Suprapubic skin (tissue), 3 donors: ENCODE measurements at regions not wholly inside any gene's neighbourhood (a gene's known extent, or its start where the extent isn't known, plus 50 kb on each side); places are given as distances from the start of the nearest gene placed in this dataset.
A peak's percentile ranks its signal among the peaks of the same experiment; 100 is the strongest.

Source experiments
- EP300 ChIP-seq: sonication (generic); formaldehyde crosslinking; IDR thresholded peaks from one replicate; pipeline ENCODE4 v1.6.1; 2017; ENCODE audit warnings: antibody characterized with exemption
- POLR2A ChIP-seq, 2 donors: fragments of 450-650 bp; IDR thresholded peaks; one replicate each; pipeline ENCODE4 v1.6.1; 2017; ENCODE audit warnings: antibody characterized with exemption in 2 of 2, mild to moderate bottlenecking in 2 of 2, moderate library complexity in 2 of 2
- TF ChIP-seq, protein P1 (sequence below), 2 donors: fragments of 200-600 bp in 1 of 2; fragments of 450-650 bp in 1 of 2; sonication (generic) in 1 of 2; IDR thresholded peaks; one replicate each; pipeline ENCODE4 v1.5.1; 2016 to 2019; ENCODE audit warnings: antibody characterized with exemption in 2 of 2, mild to moderate bottlenecking in 1 of 2, moderate library complexity in 1 of 2

DNA sequence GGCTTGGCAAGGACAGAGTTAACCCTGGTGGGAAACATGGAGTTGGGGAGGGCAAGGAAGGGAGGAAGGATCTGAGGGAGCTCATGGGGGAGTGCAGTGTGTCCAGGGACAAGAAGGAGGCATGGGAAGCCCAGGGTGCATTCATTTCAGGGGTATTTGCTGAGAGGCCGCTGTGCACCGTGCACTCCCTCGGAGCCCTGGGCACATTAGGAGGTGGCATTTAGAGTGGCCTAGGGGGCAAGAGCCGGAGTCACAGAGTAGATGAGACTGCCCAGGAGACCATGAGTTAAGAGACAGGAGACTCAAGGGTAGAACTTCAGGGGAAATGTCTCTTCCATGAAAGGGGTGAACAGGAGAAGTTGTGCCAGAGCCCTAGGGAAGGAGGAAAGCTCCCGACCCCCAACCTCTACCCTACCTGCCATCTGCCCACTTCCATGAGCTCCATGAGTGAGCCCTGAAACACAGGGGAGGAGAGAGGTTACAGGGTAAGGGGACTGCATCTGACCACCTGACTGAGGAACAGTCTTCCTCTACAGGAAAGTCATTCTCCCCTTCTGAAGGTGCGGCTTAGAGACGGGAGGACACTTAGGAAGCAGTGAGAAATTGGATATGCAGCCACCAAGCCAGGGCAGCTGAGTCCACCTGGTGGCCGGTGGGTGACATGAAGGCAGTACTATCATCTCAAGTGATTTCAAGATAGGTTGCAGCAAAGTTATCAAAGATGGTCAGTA, 58.5 kb upstream of the COPS8 start:
- TF ChIP-seq, protein P1, sequence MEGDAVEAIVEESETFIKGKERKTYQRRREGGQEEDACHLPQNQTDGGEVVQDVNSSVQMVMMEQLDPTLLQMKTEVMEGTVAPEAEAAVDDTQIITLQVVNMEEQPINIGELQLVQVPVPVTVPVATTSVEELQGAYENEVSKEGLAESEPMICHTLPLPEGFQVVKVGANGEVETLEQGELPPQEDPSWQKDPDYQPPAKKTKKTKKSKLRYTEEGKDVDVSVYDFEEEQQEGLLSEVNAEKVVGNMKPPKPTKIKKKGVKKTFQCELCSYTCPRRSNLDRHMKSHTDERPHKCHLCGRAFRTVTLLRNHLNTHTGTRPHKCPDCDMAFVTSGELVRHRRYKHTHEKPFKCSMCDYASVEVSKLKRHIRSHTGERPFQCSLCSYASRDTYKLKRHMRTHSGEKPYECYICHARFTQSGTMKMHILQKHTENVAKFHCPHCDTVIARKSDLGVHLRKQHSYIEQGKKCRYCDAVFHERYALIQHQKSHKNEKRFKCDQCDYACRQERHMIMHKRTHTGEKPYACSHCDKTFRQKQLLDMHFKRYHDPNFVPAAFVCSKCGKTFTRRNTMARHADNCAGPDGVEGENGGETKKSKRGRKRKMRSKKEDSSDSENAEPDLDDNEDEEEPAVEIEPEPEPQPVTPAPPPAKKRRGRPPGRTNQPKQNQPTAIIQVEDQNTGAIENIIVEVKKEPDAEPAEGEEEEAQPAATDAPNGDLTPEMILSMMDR (IDR thresholded peaks at IDR 0.05): peak; percentile 73 to 85
- TF ChIP-seq EP300 (no peak), POLR2A (IDR thresholded peaks at IDR 0.05) (no peak)
